Ureter (tissue), 1 donor: ENCODE measurements at regions not wholly inside any gene's neighbourhood (a gene's known extent, or its start where the extent isn't known, plus 50 kb on each side); places are given as distances from the start of the nearest gene placed in this dataset.

Experiments used
- DNase-seq: peaks from one replicate; pipeline ENCODE4 v3.0.0-alpha.2; 2020; ENCODE audit warnings: low spot score
- donor health status: DM: yes; HTN: yes; CAD: no.

DNA sequence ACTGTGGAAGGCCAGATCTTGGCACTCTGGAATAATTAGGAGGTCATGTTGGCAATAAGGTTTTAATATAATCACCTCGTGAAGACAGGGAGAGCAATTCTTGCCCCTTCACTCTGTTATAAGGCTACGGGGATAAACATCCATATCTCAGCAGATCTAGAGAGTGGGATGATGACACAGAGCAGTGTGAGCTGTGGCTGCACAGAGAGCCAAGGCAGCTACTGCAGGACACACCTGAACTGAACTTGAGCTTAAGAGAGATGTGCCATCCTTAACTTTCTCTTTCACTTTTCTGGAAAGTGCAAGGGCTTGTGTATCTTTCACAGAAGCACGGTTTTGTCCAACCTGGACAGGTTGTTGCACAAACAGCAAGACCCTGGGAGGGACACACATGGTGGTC, 174.7 kb downstream of the GATA3 start:
- DNase-seq = no peak

DNA sequence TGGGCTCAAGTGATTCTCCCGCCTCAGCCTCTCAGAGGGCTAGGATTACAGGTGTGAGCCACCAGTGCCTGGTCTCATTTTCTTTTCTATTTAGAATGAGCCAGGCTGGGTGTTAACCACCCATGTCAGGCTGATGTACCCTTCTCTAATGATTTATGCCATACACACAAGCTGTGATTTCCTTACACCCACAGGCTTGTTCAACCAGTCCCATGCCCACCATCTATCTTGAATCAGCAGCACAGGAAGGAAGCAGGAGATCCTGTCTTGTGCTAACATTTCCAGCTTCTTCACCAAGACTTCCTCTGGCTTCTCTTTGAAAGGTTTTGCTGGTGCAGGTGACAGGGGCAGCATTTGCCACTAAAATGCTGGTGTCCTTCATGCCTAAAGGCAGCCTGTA, 176.4 kb downstream of the GATA3 start:
- no peak for DNase-seq

DNA sequence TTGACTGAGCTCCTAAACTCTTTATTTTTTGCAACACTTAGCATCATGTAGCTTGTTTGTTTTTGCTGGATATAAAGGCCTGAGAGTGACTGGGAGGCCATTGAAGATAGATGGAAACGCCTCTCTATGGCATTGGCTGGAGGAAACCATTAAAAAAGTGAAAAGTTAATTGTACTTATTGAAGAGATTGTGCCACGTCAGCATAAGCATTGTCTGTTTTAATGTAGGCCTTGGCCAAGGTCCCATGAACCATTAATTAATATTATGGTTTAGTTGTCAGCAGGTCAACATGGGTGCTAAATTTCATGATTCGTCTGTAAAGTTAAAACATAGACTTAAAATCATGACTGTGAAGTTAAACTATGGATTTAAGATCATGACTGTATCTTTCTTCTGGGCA, 178.6 kb downstream of the GATA3 start:
- DNase-seq = no peak

DNA sequence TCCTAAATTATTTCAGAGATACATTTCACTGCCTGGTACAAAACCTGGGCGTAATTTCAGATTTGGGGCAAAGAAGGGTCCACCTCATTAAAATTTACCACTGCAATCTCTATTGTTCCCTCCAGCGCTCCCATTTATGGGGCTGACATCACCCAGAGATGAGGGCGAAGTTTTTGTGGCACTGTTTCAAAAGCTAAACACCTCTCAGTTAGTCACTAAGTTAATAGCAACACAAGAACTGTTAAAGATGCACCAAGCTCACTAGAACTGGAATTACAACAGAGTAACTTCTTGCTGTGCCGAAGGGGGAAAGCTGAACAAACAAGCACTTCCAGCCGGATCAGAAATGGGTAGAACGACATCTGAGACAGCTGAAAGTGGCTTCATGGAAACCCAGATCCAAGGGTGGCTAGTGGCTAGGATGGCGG, 179.4 kb downstream of the GATA3 start:
- no peak for DNase-seq

DNA sequence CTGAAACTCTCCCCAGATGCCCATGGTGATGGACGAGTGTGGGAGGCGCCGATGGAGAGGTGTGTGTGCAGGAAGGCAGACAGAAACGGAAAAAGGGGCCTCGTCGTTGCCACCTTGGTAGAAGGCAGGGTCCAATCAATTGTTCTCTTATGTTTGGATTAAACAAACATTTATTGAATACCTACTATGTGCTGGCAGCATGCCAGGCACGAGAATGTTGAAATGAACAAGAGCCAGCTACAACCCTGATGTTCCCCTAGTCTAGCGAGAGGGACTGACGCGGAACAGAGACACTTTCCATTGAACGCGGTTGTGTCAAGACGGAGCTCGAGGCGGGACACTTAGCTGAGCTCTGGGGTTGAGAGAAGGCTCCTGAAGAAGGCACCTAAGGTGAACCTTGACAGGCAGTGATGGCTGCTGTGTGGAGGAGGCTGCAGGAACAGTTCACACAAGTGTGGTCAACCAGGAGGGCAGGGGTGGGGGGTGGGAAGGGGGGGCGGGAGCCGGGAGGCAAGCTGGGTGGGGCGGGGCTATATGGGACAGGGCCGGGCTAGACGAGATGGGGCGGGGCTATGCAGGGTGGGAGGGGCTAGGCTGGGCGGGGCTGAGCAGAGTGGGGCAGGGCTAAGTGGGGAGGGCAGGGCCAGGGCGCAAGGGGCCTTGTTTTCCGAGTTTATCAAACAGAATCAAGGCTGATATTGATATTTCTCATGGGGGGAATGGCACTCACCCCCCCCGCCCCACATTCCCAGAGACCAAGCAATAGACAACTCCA, 181.0 kb downstream of the GATA3 start:
- DNase-seq = no peak

DNA sequence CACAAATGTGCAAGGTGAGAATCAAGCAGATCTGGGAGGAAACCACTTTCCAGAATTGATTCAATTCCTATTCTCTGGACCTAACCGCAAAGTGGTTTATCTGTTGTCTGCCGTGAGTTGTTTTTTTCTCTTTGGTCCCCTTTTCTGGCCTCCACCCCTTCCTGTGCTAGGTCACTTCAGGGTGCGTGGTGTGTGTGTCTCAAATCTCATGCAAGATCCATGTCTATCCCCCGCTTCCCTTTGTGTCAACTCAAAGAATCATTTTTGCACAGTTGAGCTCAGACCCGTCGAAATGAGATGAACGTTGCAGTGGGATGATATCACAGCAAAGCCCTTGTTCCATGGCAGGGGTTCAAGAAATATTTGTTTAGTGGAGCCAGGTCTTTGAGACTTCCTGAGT, 184.5 kb downstream of the GATA3 start:
- no peak for DNase-seq

DNA sequence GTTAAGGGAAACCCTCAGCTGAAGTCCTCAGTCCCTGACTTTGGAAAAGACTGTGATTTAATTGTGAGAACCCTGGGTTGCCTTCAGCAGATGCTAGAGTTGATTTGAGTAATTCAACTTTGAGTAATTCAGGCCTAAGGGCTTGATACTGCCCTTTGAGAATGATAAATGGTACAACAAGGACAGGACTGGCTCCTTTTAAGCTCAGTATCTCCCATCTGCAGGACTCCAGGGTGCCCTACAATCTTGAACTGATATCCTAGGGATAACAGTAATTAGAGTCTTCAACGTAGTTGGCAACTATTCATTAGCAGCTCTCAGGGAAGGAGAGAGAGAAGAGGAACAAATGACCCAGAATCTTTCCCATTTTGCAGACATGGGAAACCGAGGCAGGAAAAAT, 186.4 kb downstream of the GATA3 start:
- no peak for DNase-seq

DNA sequence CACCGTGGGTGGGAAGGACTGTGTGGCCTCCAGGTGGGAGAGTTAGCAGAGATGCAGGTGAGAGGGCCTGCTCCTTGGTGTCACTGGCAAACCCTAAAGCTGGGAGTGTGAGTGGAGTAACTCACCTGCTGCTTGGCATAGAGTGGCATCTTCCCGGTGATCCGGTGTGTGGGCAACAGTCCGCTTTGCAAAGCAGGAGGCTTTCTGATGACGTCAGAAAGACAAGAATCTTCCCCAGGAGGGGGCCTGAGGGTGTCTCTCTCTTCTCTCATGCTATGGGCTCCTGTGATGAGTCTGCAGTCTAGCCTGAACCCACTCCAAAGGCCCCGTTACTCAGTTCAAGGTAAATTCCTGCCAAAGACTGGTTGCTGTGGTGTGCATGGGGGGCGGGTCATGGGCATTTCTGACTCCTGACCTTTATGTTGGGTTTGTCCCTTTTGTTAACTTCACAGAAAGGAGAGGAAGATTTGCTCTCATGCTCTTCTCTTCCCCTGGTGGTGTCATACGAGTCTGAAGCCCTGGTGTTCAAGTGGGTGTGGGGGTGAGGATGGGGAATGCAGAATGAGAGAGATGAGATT, 187.9 kb downstream of the GATA3 start:
- DNase-seq = no peak

DNA sequence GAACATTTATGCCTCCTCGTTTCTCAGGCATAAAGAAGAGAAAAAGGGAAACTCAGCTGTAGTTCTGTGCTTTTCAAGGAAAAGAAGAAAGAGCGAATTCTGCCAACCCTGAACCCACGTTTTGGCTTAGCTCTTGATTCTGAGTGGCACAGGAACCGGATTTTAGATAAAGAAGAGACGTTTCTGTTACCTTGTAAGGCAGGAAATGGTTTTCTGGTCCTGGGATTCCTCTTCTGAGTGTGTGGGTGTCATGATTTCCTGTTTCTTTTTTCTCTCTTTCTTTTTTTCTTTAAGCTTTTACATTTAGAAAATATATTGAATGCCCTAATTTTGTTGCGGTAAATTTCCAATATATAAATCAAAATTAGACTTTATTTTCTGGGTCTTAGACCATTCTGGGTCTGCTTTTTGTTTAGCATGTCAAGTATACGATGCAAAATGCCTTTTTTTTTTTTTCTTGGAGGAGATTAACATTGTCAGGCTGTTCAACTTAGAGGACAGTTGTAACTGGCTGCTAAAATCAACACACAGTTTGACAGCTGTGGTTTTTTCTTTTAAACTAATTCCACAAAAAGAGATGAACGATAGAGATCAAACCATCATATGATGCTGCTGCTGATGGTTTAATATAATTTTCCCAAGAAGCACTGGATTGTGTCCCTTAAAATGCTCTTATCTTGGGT, 190.8 kb downstream of the GATA3 start:
- DNase-seq = no peak

DNA sequence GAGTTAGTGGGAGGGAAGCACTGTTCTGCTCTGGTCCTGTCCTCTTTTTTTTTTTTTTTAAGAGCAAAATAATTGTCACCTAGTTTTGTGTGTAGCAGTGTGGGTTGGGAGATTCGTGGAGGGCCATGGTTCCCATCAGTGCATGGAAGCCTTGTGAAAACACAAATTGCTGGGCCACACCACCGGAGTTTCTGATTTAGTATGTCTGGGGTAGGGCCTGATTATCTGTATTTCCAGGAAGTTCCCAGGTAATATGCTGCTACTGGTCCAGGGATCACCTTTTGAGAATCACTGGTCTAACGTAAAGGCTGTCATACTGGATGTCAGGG, 191.3 kb downstream of the GATA3 start:
- DNase-seq = no peak

DNA sequence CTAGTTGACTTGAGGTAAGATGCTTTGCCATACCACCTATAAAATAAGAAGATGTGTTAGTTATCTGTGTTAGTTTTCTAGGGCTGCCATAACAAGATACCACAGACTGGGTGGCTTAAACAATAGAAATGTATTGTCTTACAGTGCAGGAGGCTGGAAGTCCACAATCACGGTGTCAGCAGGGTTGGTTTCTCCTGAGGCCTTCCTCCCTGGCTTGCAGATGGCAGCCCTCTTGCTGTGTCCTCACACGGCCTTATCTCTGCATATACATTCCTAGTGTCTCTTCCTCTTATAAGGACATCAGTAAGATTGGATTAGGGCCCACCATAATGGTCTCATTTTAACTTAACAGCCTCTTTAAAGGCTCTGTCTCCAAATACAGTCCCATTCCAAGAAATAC, 192.1 kb downstream of the GATA3 start:
- DNase-seq = no peak

DNA sequence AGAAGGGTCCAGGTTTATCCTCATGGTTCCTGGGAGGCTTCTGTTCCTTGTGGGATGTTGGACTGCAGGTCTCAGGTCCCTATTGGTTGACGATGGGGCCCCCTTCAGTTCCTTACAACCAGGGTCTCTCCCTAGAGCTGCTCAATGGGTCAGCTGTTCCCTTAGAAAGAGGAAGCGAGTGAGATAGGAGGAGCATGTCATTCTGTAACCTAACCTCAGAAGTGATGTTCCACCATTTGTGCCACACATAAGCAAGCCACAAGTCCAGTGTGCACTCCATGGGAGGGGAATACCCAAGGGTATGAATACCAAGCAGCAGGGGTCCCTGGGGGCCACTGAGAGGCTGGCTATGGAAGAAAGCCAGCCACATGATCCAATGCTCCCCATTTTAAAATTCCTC, 192.7 kb downstream of the GATA3 start:
- DNase-seq = no peak

DNA sequence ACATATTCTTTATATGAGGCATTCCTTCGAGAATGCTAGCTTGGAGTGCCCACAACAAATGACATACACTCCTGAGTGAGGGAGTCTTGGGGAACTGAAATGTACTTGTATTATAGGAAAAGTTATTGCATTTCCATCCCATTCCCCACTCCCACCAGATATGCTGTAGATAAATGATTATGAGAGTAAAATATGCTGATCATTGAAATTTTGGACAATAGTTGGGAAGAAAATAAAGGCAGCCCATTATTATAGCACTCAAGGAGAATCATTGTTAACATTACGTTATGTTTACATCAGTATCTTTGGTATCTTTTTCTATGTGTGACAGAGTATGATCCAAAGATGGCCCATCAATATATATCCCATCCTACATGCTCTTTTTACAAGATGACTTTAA, 194.4 kb downstream of the GATA3 start:
- no peak for DNase-seq

DNA sequence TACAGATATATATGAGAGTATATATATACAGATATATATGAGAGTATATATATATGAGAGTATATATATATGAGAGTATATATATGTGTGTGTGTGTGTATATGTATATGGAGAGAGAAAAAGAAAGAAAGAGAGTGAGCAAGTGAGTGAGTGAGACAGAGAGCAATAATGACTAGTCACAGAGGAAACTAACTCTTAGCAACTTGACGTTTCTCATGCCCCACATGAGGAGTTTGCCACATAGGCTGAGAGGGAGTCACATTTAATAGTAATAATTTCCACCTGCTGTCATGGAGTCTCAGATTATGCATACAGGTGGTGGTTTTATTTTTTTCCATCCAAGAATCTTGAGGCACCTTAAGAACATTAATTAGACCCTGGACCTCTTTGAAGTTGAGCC, 199.9 kb downstream of the GATA3 start:
- DNase-seq = no peak

DNA sequence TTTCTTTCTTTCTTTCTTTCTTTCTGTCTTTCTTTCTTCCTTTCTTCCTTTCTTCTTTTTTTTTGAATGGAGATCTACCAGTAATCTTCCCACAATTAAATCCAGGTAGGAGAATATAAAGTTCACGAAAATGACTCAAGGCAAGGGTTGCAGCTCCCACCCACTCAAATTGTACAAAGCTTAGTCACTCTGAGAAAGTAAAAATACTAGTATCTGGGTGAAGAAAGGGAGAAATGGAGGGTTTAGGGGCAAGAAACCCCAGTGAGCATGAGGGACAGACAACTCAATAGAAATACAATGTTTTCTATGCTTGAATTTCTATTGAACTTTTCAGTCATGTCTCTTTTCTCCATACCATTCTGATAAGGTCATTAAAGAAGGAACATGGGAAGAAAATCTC, 200.8 kb downstream of the GATA3 start:
- DNase-seq = no peak

DNA sequence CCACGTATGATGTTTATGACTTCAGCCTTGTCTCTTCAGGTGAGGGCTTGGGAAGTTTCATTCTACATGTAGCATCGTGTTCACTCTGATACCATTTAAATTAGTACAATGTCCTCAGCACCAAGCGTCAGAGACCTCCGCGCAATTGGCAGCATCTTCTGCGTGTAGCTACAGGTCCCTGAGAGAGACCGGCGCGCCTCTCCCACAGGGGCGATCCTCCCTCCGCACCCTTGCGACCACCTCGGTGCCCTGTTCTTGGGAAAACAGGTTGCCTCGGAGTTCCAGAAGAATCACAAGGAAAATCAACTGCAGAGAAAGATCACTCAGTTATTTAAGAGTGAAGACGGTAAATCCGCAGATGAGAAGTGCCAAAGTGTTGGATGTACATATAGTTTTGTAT, 206.2 kb downstream of the GATA3 start:
- no peak for DNase-seq

DNA sequence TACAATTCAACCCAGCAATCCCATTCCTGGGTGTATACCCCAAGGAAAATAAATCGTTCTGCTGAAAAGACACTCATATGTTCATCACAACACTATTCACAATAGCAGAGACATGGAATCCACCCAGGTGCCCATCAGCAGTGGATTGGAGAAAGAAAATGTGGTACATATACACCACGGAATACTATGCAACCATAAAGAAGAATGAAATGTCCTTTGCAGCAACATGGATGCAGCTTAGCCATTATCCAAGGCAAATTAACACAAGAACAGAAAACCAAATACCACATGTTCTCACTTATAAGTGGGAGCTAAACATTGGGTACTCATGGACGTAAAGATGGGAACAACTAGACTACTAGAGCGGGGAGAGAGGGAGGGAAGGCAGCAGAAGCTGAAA, 207.8 kb downstream of the GATA3 start:
- DNase-seq = no peak

DNA sequence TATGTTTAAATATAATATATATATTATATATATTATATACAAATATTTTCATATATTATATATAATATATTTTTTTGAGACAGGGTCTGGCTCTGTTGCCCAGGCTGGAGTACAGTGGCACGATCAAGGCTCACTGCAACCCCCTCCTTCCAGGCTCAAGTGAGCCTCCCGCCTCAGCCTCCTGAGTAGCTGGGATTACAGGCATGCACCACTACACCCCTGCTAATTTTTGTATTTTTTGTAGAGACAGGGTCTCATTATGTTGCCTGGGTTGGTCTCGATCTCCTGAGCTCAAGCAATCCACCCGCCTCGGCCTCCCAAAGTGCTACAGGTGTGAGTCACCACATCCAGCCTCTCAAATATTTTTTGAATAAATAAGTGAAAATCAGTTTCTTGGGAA, 215.5 kb downstream of the GATA3 start:
- no peak for DNase-seq

DNA sequence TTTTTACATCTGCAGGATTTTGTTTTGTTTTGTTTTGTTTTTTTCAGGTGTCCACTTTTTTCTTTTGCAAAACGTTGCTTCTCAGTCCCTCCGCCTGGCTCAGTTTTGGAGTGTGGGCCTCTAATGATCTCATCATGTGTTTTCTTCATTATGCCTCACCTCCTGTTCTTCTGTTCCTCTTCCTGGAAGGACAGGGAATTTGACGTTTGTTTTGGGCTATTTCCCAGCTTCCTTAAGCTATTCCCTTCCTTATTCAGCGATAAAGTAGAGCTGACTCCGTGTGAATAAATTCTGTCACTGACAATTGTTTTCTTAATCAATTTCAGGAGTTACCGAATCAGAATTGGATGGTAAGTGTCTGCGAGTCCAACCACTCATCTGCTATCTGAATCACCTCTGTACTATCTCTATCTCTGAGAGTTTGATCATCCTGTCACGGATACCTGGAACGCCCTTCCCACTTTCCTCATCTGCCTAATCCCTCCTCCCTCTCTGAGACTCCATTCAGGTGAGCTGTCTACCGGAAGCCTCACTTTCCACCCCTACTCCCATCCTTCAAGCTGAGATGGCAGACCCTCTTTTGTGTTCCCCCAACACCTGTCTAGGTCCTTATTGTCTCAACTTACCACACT, 218.4 kb downstream of the GATA3 start:
- DNase-seq = no peak

DNA sequence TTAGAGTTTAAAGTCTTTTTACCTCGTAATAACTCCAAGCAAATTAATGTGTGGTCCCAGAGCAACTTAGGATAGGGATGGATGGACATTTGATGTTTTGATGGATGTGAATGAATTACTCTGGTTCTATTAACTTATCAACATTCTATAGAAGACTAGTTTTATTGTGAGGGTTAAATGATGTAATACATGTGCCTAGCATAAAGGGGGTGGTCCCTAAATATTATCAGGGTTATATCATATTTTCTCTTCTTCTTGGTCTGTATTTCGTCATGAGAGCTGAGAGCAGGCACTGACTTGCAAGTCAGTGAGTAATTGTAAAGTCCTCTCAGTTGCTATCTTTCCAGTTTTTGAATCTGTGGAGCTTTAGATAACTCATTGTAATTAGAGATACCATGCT, 219.3 kb downstream of the GATA3 start:
- no peak for DNase-seq

DNA sequence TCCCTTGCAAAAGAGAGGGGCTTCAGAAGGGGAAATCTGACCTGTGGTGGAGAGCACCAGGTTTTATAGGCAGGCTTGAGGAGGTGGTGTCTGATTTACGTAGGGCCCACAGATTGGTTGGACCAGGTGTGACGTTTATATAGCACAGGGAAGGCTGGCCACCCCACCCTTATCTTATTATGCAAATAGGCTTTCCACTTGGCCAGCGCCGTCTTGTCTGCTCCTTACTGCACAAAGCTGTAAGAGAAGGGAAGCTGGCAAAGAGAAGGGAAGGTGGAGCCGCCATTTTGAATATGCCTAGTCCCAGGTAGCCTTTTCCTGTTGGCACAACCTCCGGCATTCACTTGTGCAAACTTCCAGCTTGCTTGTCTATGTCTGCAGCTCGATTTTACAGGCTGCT, 221.4 kb downstream of the GATA3 start:
- no peak for DNase-seq

DNA sequence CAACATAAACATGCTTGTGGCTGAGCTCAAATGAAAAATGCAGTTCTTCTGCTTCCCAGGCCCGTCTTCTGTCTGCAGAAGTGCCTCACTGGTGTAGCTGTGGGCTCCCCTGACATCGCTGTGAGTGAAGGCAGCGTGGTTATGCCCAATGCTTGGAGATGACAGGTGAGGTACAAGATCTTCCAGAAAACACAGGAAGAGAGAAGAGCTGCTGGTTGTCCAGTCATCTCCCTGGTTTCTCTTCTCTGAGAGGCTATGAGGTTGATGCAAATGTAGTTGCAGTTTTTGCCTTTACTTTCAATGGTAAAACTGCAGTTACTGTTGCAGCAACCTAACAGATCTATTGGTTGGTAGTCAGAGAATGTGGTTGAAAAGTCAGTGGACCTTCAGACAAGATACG, 223.6 kb downstream of the GATA3 start:
- DNase-seq = no peak

DNA sequence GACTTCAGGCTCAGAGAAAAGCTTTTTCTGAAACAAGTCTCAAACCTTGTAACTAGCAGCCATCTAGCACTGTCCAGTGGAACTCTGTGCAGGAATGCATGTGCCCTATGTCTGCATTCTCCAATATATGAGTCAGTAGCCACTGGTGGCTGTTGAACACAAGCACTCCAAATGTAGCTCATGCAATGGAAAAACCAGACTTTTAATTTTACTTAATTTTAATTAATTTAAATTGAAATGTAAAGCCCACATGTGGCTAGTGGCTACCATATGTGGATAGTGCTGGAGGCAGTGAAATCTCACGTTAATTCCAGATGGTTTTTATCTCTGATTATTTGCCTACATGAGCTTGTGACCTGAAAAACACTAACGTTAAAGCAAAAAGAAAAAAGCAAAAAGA, 225.1 kb downstream of the GATA3 start:
- no peak for DNase-seq
